Testis (tissue), 2 donors: ENCODE measurements at regions not wholly inside any gene's neighbourhood (a gene's known extent, or its start where the extent isn't known, plus 50 kb on each side); places are given as distances from the start of the nearest gene placed in this dataset.

ENCODE experiments used
- DNase-seq: peaks from one replicate; pipeline ENCODE4 v3.0.0-alpha.2; 2019
- H3K27ac ChIP-seq, 2 donors: fragments of 200-600 bp; sonication (generic); one replicate each; pipeline ENCODE4 v1.5.1; 2019
- H3K27me3 ChIP-seq: fragments of 200-600 bp; sonication (generic); one replicate; pipeline ENCODE4 v1.5.1; 2019
- H3K36me3 ChIP-seq: fragments of 200-600 bp; sonication (generic); one replicate; pipeline ENCODE4 v1.5.1; 2017; ENCODE audit warnings: low read depth; ENCODE audit errors: missing control alignments
- H3K4me1 ChIP-seq: fragments of 200-600 bp; sonication (generic); one replicate; pipeline ENCODE4 v1.5.1; 2019
- H3K4me3 ChIP-seq, 2 donors: fragments of 200-600 bp; sonication (generic); one replicate each; pipeline ENCODE4 v1.5.1; 2017 to 2019
- H3K9me3 ChIP-seq: fragments of 200-600 bp; sonication (generic); one replicate; pipeline ENCODE4 v1.5.1; 2017
- POLR2A ChIP-seq: fragments of 450-650 bp; IDR thresholded peaks from one replicate; pipeline ENCODE4 v1.6.1; 2017; ENCODE audit warnings: antibody characterized with exemption, mild to moderate bottlenecking, moderate library complexity
- WGBS, 2 donors: methylation state at CpG; one replicate each; pipeline ENCODE4 v1.1.5; 2018; 5-methylcytosine and 5-hydroxymethylcytosine counted together
- intact Hi-C: fragments of 100-400 bp; cut with DNase I; formaldehyde crosslinking; loops from one replicate; pipeline ENCODE4 v1.15.1; 2023; ENCODE audit warnings: low total_unique reads
- TF ChIP-seq, protein P1 (sequence below), 3 experiments: fragments of 450-650 bp in 2 of 3; fragments of 200-600 bp in 1 of 3; sonication (generic) in 1 of 3; IDR thresholded peaks; one replicate each; pipeline ENCODE4 v1.5.1; 2016 to 2019; ENCODE audit warnings: antibody characterized with exemption in 3 of 3, mild to moderate bottlenecking in 2 of 3, moderate library complexity in 1 of 3

DNA sequence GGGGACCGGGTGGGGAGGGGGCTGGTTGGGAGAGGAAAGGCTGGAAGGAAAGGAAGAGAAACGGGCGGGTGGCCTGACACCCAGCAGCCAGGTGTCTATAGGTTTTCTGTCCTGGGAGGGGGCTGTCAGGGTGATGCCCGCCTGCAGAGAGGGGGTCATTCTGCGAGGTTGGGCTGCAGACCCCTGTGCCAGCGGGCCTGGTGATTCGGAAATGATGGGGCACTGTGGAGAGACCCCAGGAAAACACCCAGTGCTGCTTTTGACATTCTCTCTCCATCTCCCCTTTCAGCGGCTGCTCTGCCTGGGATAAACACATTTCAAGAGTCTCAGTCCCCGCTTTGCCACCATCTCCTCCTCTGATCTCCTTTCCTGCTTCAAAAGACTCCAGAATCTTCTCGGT, 168.5 kb upstream of the RTL1 start:
- Histone ChIP-seq H3K9me3 (no peaks in the 10 kb centered on the region), H3K27me3 (no peaks in the 10 kb centered on the region), H3K36me3 (no peaks in the 10 kb centered on the region), H3K4me3 (no peak overlapping the region), H3K27ac (no peak overlapping the region), H3K4me1 (peaks cover 1% of the 10 kb centered on the region)
- intact Hi-C loops = no loop called here
- DNase-seq = no peak
- TF ChIP-seq POLR2A = no peak
- TF ChIP-seq, protein P1, sequence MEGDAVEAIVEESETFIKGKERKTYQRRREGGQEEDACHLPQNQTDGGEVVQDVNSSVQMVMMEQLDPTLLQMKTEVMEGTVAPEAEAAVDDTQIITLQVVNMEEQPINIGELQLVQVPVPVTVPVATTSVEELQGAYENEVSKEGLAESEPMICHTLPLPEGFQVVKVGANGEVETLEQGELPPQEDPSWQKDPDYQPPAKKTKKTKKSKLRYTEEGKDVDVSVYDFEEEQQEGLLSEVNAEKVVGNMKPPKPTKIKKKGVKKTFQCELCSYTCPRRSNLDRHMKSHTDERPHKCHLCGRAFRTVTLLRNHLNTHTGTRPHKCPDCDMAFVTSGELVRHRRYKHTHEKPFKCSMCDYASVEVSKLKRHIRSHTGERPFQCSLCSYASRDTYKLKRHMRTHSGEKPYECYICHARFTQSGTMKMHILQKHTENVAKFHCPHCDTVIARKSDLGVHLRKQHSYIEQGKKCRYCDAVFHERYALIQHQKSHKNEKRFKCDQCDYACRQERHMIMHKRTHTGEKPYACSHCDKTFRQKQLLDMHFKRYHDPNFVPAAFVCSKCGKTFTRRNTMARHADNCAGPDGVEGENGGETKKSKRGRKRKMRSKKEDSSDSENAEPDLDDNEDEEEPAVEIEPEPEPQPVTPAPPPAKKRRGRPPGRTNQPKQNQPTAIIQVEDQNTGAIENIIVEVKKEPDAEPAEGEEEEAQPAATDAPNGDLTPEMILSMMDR (IDR thresholded peaks at IDR 0.05) = no peak
- 85 to 88% methylated on average over 10 of the region's 10 CpGs for WGBS, 2 donors

DNA sequence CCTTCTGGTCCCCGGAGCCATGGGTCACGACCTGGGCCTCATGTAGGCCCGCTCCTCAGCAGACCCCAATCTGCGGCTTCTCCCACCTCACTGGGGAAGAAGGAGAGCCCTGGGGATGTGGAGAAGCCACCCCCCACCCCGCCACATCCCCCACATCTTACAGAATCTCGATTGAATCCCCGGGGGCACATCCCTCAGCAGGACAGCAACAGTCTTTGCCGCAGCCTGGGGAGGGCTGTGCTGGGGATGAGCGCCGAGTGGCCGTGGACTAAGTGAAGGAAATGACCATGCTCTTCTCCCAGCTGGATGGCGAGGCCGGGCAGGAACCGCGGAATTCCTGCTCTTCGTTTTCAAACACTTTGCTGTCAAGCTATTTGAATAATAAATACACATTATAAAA, 169.0 kb upstream of the RTL1 start:
- no peaks in the 10 kb centered on the region for H3K36me3 ChIP-seq
- no peaks in the 10 kb centered on the region for H3K9me3 ChIP-seq
- peak; percentile 1 for DNase-seq
- WGBS, 2 donors = 74 to 79% methylated on average over 11 to 16 of the region's 16 CpGs
- TF ChIP-seq, protein P1 (IDR thresholded peaks at IDR 0.05) = no peak
- TF ChIP-seq POLR2A = no peak
- no peak overlapping the region for H3K4me3 ChIP-seq
- H3K27me3 ChIP-seq = no peaks in the 10 kb centered on the region
- H3K27ac ChIP-seq = no peak overlapping the region
- intact Hi-C loops = no loop called here
- H3K4me1 ChIP-seq = peaks cover 6% of the 10 kb centered on the region

DNA sequence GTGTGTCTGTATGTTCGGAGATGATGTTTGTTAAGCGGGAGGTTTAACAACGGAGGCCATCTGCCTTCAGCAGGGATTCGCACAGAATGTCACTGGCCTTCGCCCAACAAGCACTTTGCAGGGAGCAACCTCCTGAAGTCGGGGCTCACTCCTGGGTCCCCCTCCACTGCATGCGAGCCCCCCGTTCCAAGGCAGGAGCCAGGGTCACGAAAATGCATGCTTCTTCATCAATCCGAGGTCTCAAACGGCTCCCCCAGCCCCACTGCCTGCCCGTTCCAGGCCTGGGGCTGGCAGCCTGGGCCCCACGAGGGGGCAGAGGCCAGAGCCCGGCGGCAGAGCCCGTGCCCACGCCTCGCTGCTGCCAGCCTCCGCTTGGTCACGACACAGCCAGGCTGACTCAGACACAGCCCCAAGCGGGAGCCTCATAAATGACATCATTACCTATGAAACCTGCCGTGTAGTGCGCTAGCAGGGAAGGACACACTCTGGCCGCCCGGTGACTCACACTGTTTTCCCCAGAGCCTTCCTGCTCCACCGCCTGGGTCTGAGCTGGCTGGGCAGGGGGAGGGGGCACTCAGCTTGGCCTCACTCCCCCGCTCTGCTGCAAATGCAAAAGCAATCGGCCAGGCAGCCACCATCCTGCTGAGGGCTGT, 169.5 kb upstream of the RTL1 start:
- WGBS, 2 donors = 71 to 81% methylated on average over 23 to 28 of the region's 28 CpGs
- Histone ChIP-seq H3K27me3 (no peaks in the 10 kb centered on the region), H3K27ac (no peak overlapping the region), H3K4me1 (peaks cover 7% of the 10 kb centered on the region), H3K9me3 (no peaks in the 10 kb centered on the region), H3K4me3 (no peak overlapping the region), H3K36me3 (no peaks in the 10 kb centered on the region)
- intact Hi-C loops = no loop called here
- TF ChIP-seq POLR2A = no peak
- DNase-seq = peak; percentile 41

DNA sequence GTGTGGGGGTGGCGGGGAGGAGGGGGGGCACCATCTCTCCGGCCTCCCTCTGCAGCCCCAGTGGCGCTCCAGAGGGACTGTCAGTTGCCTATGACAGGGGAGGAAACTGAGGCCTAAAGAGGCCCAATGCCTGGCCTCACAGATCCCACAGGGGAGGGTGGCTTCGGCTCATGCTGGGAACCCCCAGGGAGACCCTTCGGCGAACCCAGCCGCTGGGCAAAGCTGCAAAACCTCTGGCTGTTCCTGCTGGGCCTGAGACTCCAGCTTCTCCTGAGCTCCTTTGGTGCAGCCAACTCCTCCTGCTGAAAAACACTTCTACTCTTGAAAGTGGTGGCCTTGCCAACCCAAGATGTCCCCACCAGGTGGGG, 170.1 kb upstream of the RTL1 start:
- Histone ChIP-seq H3K9me3 (no peaks in the 10 kb centered on the region), H3K27me3 (no peaks in the 10 kb centered on the region), H3K27ac (no peak overlapping the region), H3K36me3 (no peaks in the 10 kb centered on the region), H3K4me3 (no peak overlapping the region), H3K4me1 (peaks cover 7% of the 10 kb centered on the region)
- intact Hi-C loops = no loop called here
- DNase-seq = peak; percentile 9
- TF ChIP-seq POLR2A = no peak
- TF ChIP-seq, protein P1 (IDR thresholded peaks at IDR 0.05) = no peak
- 61% methylated on average over 7 of the region's 7 CpGs; no CpG with 5 or more reads in 1 of the 2 donors for WGBS, 2 donors

- intact Hi-C loops = no loop called here
- peak; percentile 9 for DNase-seq
- no peaks in the 10 kb centered on the region for H3K27me3 ChIP-seq
- H3K4me3 ChIP-seq = no peak overlapping the region
- H3K36me3 ChIP-seq = no peaks in the 10 kb centered on the region
- no peak for TF ChIP-seq POLR2A
- TF ChIP-seq, protein P1 (IDR thresholded peaks at IDR 0.05) = no peak
- WGBS, 2 donors = 83 to 85% methylated on average over 7 to 13 of the region's 13 CpGs
- peaks cover 7% of the 10 kb centered on the region for H3K4me1 ChIP-seq
- no peak overlapping the region for H3K27ac ChIP-seq
- no peaks in the 10 kb centered on the region for H3K9me3 ChIP-seq
Observed at GRCh38 chr14:101074196-101075024, 170.9 kb upstream of the RTL1 start.
